Ishikawa (cell line): ENCODE measurements at regions not wholly inside any gene's neighbourhood (a gene's known extent, or its start where the extent isn't known, plus 50 kb on each side); places are given as distances from the start of the nearest gene placed in this dataset.

ENCODE experiments used
- FOXM1 ChIP-seq: IDR thresholded peaks from 2 replicates; pipeline ENCODE4 v1.6.1; 2012; ENCODE audit warnings: low read depth, borderline replicate concordance
- YY1 ChIP-seq: IDR thresholded peaks from 2 replicates; pipeline ENCODE4 v1.6.1; 2012; ENCODE audit warnings: low read depth
- ZBTB7A ChIP-seq: IDR thresholded peaks from 2 replicates; pipeline ENCODE4 v1.6.1; 2012; ENCODE audit warnings: low read depth
- TF ChIP-seq, protein P1 (sequence below): IDR thresholded peaks from 2 replicates; pipeline ENCODE4 v1.6.1; 2012; ENCODE audit warnings: low read depth, mild to moderate bottlenecking

- TF ChIP-seq FOXM1: no peak
- TF ChIP-seq, protein P1, sequence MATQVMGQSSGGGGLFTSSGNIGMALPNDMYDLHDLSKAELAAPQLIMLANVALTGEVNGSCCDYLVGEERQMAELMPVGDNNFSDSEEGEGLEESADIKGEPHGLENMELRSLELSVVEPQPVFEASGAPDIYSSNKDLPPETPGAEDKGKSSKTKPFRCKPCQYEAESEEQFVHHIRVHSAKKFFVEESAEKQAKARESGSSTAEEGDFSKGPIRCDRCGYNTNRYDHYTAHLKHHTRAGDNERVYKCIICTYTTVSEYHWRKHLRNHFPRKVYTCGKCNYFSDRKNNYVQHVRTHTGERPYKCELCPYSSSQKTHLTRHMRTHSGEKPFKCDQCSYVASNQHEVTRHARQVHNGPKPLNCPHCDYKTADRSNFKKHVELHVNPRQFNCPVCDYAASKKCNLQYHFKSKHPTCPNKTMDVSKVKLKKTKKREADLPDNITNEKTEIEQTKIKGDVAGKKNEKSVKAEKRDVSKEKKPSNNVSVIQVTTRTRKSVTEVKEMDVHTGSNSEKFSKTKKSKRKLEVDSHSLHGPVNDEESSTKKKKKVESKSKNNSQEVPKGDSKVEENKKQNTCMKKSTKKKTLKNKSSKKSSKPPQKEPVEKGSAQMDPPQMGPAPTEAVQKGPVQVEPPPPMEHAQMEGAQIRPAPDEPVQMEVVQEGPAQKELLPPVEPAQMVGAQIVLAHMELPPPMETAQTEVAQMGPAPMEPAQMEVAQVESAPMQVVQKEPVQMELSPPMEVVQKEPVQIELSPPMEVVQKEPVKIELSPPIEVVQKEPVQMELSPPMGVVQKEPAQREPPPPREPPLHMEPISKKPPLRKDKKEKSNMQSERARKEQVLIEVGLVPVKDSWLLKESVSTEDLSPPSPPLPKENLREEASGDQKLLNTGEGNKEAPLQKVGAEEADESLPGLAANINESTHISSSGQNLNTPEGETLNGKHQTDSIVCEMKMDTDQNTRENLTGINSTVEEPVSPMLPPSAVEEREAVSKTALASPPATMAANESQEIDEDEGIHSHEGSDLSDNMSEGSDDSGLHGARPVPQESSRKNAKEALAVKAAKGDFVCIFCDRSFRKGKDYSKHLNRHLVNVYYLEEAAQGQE: no peak
- TF ChIP-seq ZBTB7A: no peak
- TF ChIP-seq YY1: no peak
Observed at GRCh38 chr4:127505203-127505602, 127.6 kb upstream of the INTU start.
